ENCODE measurements at regions not wholly inside any gene's neighbourhood (a gene's known extent, or its start where the extent isn't known, plus 50 kb on each side); places are given as distances from the start of the nearest gene placed in this dataset.

GRCh38 chr19:27770095-27770494 is 1442.9 kb downstream of the UQCRFS1 start:
- TF ChIP-seq POLR2A (IDR thresholded peaks at IDR 0.05) (no peak), CTCF (IDR thresholded peaks at IDR 0.05) (no peak)
